HUES6 (cell line): ENCODE measurements at regions not wholly inside any gene's neighbourhood (a gene's known extent, or its start where the extent isn't known, plus 50 kb on each side); places are given as distances from the start of the nearest gene placed in this dataset.
"Not testable (repeated sequence)": the region's sequence is repeated elsewhere in the genome, so short reads cannot be mapped to it uniquely, and the experiment has no call there.

Source experiments
- H3K27ac ChIP-seq: 2 replicates; pipeline ENCODE4 v1.7.0; 2013; ENCODE audit warnings: low read depth, mild to moderate bottlenecking, low read length, inconsistent platforms
- H3K27me3 ChIP-seq: 2 replicates; pipeline ENCODE4 v1.6.1; 2013; ENCODE audit warnings: low read length; ENCODE audit not compliant: control insufficient read depth, insufficient read depth
- H3K36me3 ChIP-seq: 2 replicates; pipeline ENCODE4 v1.6.1; 2013; ENCODE audit warnings: low read length; ENCODE audit not compliant: control insufficient read depth, insufficient read depth
- H3K4me1 ChIP-seq: 2 replicates; pipeline ENCODE4 v1.6.1; 2013; ENCODE audit warnings: low read length; ENCODE audit not compliant: control insufficient read depth, insufficient read depth
- H3K4me3 ChIP-seq: 2 replicates; pipeline ENCODE4 v1.5.1; 2013; ENCODE audit warnings: low read depth, low read length
- H3K9ac ChIP-seq: one replicate; pipeline ENCODE4 v1.6.1; 2013; ENCODE audit warnings: mild to moderate bottlenecking, low read length
- H3K9me3 ChIP-seq: 2 replicates; pipeline ENCODE4 v1.6.1; 2013; ENCODE audit warnings: low read depth, low read length; ENCODE audit not compliant: control insufficient read depth, insufficient read depth

DNA sequence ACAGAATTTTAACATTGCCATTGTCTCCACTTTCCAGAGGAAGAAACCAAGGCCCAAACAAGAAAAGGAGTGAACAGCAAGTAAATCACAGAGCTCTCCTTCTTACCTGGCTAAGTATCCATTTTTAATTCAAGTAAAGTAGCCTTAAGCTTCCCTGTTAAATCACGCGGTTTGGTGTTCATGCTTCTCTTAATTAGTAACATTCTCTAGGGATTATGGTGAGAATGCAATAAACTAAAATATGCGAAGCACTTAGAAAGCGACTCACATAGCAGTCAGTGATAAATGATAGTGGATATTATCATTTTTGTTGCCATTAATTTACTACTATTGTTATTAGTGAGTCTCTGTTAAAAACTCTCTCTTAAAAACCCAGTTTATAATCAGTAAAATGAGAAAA lies 630.5 kb upstream of the TMPRSS15 start:
- H3K27ac ChIP-seq, result no peak overlapping the region
- no peak overlapping the region for H3K4me3 ChIP-seq
- H3K4me1 ChIP-seq, result no peaks in the 10 kb centered on the region
- peaks cover 4% of the 10 kb centered on the region; the same call in 1 of the 2 replicates for H3K9me3 ChIP-seq
- no peaks in the 10 kb centered on the region for H3K36me3 ChIP-seq
- no peaks in the 10 kb centered on the region for H3K27me3 ChIP-seq
- no peak overlapping the region for H3K9ac ChIP-seq

DNA sequence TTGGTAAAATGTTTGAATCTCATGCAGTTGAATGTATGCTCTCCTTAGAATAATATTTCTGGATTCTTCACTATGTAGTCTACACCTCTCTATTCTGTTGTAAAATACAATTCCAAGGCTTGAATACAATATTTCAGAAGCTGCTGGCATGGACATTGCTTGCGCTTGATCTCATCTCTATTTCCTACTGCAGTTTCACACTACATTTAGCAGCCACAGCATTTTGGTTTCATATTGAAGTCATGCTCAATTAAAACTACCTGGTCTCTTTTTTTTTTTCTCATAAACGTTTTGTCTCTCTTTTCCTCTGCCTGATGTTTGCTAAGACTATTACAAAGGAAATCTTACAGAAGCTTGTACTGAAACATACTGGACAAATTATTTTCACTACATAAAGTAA lies 631.0 kb upstream of the TMPRSS15 start:
- Histone ChIP-seq H3K9me3 (peaks cover 9% of the 10 kb centered on the region; the same call in 1 of the 2 replicates), H3K27me3 (no peaks in the 10 kb centered on the region), H3K9ac (no peak overlapping the region), H3K4me3 (no peak overlapping the region), H3K27ac (no peak overlapping the region), H3K4me1 (no peaks in the 10 kb centered on the region), H3K36me3 (no peaks in the 10 kb centered on the region)

DNA sequence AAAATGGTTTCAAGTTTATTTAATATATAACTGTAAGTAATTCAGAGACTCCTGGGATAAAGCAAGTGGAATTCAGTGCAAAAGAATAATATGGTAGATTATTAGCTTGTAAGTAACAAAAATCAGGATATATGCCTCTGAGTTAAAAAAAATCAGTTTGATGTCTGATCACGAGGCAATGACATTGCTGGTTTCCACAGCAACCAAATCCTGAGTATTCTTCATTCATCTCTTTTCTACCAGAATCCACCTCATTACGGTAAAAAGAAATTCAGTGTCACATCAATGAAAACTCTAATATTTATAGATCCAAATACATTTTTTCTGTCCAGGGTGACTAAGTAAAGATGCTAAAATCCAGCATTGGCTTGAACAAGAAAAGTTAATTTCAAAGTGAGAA lies 642.3 kb upstream of the TMPRSS15 start:
- H3K4me1 ChIP-seq, result no peaks in the 10 kb centered on the region
- H3K4me3 ChIP-seq, result no peak overlapping the region
- H3K27me3 ChIP-seq, result no peaks in the 10 kb centered on the region
- no peak overlapping the region for H3K27ac ChIP-seq
- no peaks in the 10 kb centered on the region for H3K36me3 ChIP-seq
- no peak overlapping the region for H3K9ac ChIP-seq
- H3K9me3 ChIP-seq, result peaks cover 10% of the 10 kb centered on the region

DNA sequence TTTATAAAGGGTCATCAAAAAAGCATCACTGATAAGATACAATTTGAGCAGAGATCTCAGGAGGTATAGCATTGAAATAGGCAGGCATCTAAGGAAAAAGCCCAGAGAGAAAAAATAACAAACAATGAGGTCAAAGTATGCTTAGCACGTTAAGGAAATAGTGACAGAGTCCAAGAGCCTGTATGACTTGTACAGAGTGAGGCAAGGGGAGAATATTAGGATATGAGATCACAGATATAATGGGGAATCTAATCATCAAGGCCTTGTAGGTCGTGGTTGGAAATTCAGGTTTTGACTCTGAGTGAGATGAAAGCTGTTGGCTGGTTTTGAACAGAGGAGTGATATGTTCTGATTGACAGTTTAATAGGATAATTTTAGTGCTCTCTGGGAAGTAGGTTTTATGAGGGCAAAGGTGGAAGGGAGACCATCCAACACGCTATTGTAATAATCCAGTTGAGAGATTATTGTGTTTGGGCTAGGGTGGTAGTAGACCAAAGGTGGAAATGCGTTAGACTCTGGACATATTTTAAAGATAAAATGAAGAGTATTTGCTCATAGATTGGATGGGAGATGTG lies 644.6 kb upstream of the TMPRSS15 start:
- H3K9ac ChIP-seq, result no peak overlapping the region
- no peak overlapping the region for H3K27ac ChIP-seq
- no peak overlapping the region for H3K4me3 ChIP-seq
- no peaks in the 10 kb centered on the region for H3K4me1 ChIP-seq
- no peaks in the 10 kb centered on the region for H3K36me3 ChIP-seq
- peaks cover 8% of the 10 kb centered on the region; the same call in 1 of the 2 replicates for H3K9me3 ChIP-seq
- H3K27me3 ChIP-seq, result no peaks in the 10 kb centered on the region

DNA sequence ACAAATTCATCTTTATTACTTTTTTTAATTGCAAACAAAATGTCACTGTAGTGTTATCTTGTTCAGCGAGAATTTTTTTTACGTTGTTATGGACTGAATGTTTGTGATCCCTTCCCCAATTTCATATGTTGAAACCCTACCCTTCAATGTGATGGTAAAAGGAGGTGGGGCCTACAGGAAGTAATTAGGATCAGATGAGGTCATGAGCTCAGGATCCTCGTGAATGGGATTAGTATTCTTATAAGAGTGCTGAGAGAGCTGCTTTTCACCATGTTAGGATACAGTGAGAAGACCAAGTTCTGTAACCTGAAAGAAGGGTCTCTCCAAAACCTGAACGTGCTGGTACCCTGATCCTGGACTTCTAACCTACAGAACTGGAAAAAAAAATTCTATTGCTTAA lies 646.0 kb upstream of the TMPRSS15 start:
- Histone ChIP-seq H3K27me3 (no peaks in the 10 kb centered on the region), H3K27ac (no peak overlapping the region)

DNA sequence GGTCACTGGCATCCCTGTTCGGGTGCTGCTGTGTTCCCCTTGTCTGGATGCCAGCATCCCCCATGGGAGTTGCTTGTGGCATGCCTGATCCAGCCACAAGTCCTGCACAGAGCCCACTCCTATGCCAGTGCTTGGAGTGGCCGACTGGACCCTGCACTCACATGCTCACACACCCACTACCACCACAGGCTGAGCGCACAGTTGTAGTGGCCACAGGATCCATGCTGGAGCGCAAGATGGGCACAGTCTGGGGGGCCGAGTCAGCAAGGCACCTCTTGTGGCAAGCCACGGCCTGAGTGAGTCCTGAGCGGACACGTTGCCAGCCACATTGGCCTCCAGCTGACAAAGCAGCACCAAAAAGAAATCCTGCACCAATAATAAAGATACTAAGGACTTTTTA lies 661.6 kb upstream of the TMPRSS15 start:
- no peaks in the 10 kb centered on the region for H3K4me1 ChIP-seq
- no peak overlapping the region for H3K27ac ChIP-seq
- H3K9me3 ChIP-seq, result peaks cover 6% of the 10 kb centered on the region; the same call in 1 of the 2 replicates
- H3K27me3 ChIP-seq, result no peaks in the 10 kb centered on the region
- H3K4me3 ChIP-seq, result no peak overlapping the region
- H3K36me3 ChIP-seq, result no peaks in the 10 kb centered on the region
- H3K9ac ChIP-seq, result no peak overlapping the region

More for the DNA sequence above, 646.0 kb upstream of the TMPRSS15 start:
- H3K9me3 ChIP-seq, result peaks cover 10% of the 10 kb centered on the region; the same call in 1 of the 2 replicates
- no peak overlapping the region for H3K9ac ChIP-seq
- H3K36me3 ChIP-seq, result no peaks in the 10 kb centered on the region
- H3K4me3 ChIP-seq, result no peak overlapping the region
- no peaks in the 10 kb centered on the region for H3K4me1 ChIP-seq

DNA sequence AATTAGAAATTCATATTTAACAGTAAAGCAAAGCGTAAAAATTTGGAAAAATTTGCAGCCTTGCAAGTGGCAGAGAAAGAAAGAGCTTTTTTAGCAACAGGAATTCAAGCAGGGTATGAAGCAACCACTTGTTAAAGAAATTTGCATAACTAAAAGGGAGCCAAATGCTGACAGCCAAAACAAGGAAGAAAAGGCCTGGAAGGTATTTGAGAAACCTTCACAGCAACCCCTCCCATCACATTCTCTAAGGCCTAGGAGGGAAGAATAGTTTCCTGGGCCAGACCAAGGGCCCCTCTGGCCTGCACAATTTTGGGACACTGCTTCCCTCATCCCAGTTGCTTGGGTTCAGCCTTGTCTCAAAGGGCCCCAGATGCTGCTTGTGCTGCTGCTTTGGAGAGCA lies 672.4 kb upstream of the TMPRSS15 start:
- H3K4me3 ChIP-seq, result no peak overlapping the region
- no peak overlapping the region for H3K9ac ChIP-seq

DNA sequence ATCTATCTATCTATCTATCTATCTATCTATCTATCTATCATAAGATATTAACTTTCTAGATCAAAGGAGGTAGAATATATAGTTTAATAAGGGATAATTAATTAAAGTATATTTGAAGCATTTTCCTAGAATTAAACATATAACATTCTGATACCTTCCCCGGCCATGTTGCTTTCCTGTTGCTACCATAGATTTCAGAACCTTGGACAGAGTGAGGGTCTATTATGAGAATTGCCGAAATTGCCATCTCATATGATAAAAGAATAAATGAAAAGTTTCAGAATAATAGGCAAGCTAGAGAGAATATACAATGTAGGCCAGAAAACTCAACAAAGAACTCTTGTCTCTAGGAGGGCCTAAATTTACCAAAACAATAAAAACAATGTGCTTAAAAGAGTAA lies 706.1 kb upstream of the TMPRSS15 start:
- no peaks in the 10 kb centered on the region for H3K4me1 ChIP-seq
- no peak overlapping the region for H3K9ac ChIP-seq
- no peaks in the 10 kb centered on the region for H3K9me3 ChIP-seq
- no peaks in the 10 kb centered on the region for H3K27me3 ChIP-seq
- H3K27ac ChIP-seq, result no peak overlapping the region
- H3K36me3 ChIP-seq, result no peaks in the 10 kb centered on the region
- H3K4me3 ChIP-seq, result no peak overlapping the region

More for the DNA sequence above, 672.4 kb upstream of the TMPRSS15 start:
- Histone ChIP-seq H3K4me1 (no peaks in the 10 kb centered on the region), H3K27ac (no peak overlapping the region), H3K27me3 (no peaks in the 10 kb centered on the region), H3K9me3 (peaks cover 31% of the 10 kb centered on the region), H3K36me3 (no peaks in the 10 kb centered on the region)

DNA sequence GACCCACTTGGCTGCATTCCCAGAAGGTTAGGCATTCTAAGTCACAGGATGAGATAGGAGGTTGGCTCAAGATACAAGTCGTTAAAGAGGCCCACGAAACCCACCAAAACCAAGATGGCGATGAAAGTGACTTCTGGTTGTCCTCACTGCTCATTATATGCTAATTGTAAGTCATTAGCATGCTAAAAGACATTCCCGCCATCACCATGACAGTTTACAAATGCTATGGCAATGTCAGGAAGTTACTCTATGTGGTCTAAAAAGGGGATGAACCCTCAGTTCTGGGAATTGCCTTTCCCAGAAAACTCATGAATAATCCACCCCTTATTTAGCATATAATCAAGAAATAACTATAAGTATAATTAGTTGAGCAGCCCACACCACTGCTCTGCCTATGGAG lies 715.7 kb upstream of the TMPRSS15 start:
- not testable (repeated sequence) for H3K9ac ChIP-seq, H3K4me3 ChIP-seq, H3K27me3 ChIP-seq, H3K9me3 ChIP-seq, H3K36me3 ChIP-seq
- Histone ChIP-seq H3K27ac (peak overlapping the region; percentile 67; the same call in 1 of the 2 replicates), H3K4me1 (peaks cover 31% of the 10 kb centered on the region)

DNA sequence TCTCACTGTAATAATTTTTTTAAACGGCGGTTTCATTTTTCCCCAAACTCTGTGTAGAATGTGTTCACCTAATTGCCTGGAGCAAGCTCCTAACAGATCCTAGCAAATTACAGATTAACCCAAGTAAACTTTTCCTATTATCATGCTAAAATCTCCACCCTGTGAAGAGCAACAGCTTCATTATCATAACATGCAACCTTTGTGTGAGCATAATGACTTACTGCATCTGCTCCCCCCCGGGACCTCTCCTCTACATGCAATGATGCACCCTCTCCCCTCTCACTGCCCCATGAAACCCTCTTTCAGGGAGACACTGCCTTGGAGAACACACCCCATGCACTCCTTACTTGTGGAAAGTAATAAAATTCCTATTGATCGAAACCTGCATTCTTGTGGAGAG lies 717.0 kb upstream of the TMPRSS15 start:
- peak overlapping the region; percentile 67 for H3K27ac ChIP-seq

DNA sequence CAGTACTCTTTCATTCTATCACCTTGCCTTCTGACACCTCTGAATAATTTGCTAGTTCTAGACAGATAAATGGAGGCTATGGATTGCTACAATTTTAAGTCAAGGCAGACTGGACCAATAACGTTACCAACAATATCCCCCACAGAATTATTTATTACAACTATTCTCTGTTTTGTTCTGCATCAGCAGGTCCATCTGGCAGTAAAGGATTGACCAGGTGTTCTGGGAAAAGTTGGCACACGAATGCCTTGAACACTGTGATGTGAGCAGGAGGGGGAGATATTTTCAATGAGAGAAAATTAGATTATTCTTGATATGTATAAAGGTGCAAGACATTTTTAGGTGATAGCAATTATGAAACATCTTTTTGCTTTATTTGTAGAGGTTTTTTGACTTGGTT lies 718.8 kb upstream of the TMPRSS15 start:
- no peaks in the 10 kb centered on the region for H3K9me3 ChIP-seq
- H3K9ac ChIP-seq, result no peak overlapping the region
- H3K4me1 ChIP-seq, result peaks cover 31% of the 10 kb centered on the region
- no peak overlapping the region for H3K4me3 ChIP-seq
- no peaks in the 10 kb centered on the region for H3K27me3 ChIP-seq
- no peak overlapping the region for H3K27ac ChIP-seq
- no peaks in the 10 kb centered on the region for H3K36me3 ChIP-seq

More for the DNA sequence above, 717.0 kb upstream of the TMPRSS15 start:
- no peaks in the 10 kb centered on the region for H3K27me3 ChIP-seq
- H3K9ac ChIP-seq, result peak overlapping the region; percentile 69
- H3K36me3 ChIP-seq, result no peaks in the 10 kb centered on the region
- peak overlapping the region; percentile 37 for H3K4me3 ChIP-seq
- H3K9me3 ChIP-seq, result no peaks in the 10 kb centered on the region
- H3K4me1 ChIP-seq, result peaks cover 31% of the 10 kb centered on the region
